ENCODE measurements at regions not wholly inside any gene's neighbourhood (a gene's known extent, or its start where the extent isn't known, plus 50 kb on each side); places are given as distances from the start of the nearest gene placed in this dataset.

DNA sequence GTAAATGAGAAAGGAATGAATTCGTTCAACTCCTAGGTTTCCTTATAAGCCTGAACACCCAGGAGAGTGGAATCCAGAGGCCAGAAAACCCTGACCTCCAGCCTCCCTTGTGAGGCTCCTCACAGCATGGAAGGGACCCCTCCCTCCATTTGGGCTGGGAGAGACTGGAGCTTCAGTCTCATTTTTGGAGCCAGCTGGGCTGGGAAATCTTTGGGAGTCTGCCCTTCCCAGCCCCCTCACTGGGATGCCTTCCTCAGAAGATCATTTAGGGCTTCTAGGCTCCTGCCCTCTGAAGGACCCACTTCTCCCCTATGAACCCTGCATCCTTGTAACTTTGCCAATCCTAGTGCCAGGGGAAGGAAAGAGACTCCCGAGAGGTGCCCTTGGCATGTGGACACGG is 346.1 kb downstream of the CYP26B1 start:
- TF ChIP-seq, protein P1, sequence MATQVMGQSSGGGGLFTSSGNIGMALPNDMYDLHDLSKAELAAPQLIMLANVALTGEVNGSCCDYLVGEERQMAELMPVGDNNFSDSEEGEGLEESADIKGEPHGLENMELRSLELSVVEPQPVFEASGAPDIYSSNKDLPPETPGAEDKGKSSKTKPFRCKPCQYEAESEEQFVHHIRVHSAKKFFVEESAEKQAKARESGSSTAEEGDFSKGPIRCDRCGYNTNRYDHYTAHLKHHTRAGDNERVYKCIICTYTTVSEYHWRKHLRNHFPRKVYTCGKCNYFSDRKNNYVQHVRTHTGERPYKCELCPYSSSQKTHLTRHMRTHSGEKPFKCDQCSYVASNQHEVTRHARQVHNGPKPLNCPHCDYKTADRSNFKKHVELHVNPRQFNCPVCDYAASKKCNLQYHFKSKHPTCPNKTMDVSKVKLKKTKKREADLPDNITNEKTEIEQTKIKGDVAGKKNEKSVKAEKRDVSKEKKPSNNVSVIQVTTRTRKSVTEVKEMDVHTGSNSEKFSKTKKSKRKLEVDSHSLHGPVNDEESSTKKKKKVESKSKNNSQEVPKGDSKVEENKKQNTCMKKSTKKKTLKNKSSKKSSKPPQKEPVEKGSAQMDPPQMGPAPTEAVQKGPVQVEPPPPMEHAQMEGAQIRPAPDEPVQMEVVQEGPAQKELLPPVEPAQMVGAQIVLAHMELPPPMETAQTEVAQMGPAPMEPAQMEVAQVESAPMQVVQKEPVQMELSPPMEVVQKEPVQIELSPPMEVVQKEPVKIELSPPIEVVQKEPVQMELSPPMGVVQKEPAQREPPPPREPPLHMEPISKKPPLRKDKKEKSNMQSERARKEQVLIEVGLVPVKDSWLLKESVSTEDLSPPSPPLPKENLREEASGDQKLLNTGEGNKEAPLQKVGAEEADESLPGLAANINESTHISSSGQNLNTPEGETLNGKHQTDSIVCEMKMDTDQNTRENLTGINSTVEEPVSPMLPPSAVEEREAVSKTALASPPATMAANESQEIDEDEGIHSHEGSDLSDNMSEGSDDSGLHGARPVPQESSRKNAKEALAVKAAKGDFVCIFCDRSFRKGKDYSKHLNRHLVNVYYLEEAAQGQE (IDR thresholded peaks at IDR 0.05; ENCODE audit: insufficient read depth in 1 of 2, low read depth in 2 of 2, low read length in 1 of 2), result no peak
- no peak for TF ChIP-seq TCF7L2 (IDR thresholded peaks at IDR 0.05; ENCODE audit: low read depth, low read length)
- TF ChIP-seq, protein P2, sequence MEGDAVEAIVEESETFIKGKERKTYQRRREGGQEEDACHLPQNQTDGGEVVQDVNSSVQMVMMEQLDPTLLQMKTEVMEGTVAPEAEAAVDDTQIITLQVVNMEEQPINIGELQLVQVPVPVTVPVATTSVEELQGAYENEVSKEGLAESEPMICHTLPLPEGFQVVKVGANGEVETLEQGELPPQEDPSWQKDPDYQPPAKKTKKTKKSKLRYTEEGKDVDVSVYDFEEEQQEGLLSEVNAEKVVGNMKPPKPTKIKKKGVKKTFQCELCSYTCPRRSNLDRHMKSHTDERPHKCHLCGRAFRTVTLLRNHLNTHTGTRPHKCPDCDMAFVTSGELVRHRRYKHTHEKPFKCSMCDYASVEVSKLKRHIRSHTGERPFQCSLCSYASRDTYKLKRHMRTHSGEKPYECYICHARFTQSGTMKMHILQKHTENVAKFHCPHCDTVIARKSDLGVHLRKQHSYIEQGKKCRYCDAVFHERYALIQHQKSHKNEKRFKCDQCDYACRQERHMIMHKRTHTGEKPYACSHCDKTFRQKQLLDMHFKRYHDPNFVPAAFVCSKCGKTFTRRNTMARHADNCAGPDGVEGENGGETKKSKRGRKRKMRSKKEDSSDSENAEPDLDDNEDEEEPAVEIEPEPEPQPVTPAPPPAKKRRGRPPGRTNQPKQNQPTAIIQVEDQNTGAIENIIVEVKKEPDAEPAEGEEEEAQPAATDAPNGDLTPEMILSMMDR (IDR thresholded peaks at IDR 0.05), result no peak
- no peak for TF ChIP-seq POLR2AphosphoS5 (IDR thresholded peaks at IDR 0.05; ENCODE audit: low read depth, low read length)
- TF ChIP-seq SIN3A (IDR thresholded peaks at IDR 0.05; ENCODE audit: borderline replicate concordance, insufficient read depth, low read depth, low read length), result no peak
